Stomach smooth muscle (tissue), 2 donors: ENCODE measurements at regions not wholly inside any gene's neighbourhood (a gene's known extent, or its start where the extent isn't known, plus 50 kb on each side); places are given as distances from the start of the nearest gene placed in this dataset.

Experiments
- H3K27ac ChIP-seq: one replicate; pipeline ENCODE4 v1.7.0; 2013; ENCODE audit warnings: mild to moderate bottlenecking, low read length, inconsistent platforms
- H3K27me3 ChIP-seq, 2 donors: one replicate each; pipeline ENCODE4 v1.7.0; 2013; ENCODE audit warnings: low read length in 2 of 2; ENCODE audit not compliant: insufficient read depth in 2 of 2, control insufficient read depth in 1 of 2
- H3K36me3 ChIP-seq, 2 donors: one replicate each; pipeline ENCODE4 v1.7.0; 2013; ENCODE audit warnings: low read length in 2 of 2; ENCODE audit not compliant: control insufficient read depth in 2 of 2, insufficient read depth in 2 of 2
- H3K4me1 ChIP-seq: one replicate; pipeline ENCODE4 v1.7.0; 2013; ENCODE audit warnings: low read length; ENCODE audit not compliant: control insufficient read depth, insufficient read depth
- H3K4me3 ChIP-seq, 2 donors: one replicate each; pipeline ENCODE4 v1.7.0; 2013; ENCODE audit warnings: low read length in 2 of 2
- H3K9ac ChIP-seq, 2 donors: one replicate each; pipeline ENCODE4 v1.7.0; 2013; ENCODE audit warnings: low read length in 2 of 2, mild to moderate bottlenecking in 1 of 2
- H3K9me3 ChIP-seq, 2 donors: one replicate each; pipeline ENCODE4 v1.7.0; 2013; ENCODE audit warnings: low read length in 2 of 2; ENCODE audit not compliant: control insufficient read depth in 2 of 2
- donor health status: healthy.
- donor health status: Pancreatic carcinoma.

DNA sequence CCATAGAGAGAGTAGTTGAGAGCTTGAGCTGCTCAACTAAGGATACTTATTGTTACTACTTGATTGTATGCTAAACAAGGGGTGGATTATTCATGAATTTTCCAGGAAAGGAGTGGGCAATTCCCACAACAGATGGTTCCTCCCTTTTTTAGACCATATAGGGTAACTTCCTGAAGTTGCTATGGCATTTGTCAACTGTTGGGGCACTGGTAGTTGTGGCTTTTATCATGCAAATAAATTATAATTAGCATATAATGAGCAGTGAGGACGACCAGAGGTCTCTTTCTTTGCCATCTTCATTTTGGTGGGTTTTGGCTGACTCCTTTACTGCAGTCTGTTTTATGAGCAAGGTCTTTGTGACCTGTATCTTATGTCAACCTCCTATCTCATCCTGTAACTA lies 1403.5 kb upstream of the PABPC4L start:
- Histone ChIP-seq H3K27me3 (no peaks in the 10 kb centered on the region), H3K4me1 (no peaks in the 10 kb centered on the region), H3K36me3 (no peaks in the 10 kb centered on the region)

DNA sequence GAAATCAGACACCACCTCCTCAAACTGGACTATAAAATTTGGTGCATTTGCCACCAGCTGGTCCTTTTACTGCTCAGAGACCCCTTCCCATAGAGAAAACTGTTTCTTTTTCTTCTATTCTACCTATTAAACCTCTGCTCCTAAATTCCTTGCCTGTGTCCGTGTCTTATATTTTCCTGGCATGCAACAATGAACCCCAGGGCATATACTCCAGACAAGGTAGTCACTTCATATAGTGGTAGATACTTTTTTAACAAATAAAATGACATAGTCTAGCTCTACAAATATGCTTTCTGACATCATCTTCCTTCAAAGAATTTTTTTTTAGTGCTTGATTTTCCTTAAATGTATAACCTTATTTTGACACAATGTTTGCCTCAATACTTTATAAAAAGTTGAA lies 1402.9 kb upstream of the PABPC4L start:
- Histone ChIP-seq H3K4me1 (no peaks in the 10 kb centered on the region), H3K4me3 (no peak overlapping the region), H3K27ac (no peak overlapping the region), H3K9me3 (no peaks in the 10 kb centered on the region), H3K27me3 (no peaks in the 10 kb centered on the region), H3K9ac (no peak overlapping the region), H3K36me3 (no peaks in the 10 kb centered on the region)

More for the DNA sequence above, 1403.5 kb upstream of the PABPC4L start:
- Histone ChIP-seq H3K9ac (no peak overlapping the region), H3K4me3 (no peak overlapping the region), H3K27ac (no peak overlapping the region), H3K9me3 (no peaks in the 10 kb centered on the region)

DNA sequence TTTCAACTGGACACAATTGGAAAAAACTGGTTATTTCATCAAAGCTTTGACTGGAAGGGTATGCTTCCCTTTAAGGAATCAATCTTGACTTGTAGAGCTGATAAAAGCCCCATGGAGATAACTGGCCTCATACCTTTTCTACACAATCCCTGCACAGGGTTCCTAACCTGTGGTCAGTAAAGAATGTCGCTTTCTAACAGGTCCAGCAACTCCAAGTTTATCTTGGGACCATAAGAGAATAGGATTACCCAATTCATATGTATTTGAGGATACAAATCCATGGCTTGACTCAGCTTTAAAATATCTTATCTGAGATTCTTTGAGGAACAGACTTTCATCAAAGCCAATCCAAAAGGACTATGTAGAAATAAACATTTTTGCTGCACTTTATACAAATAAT lies 1399.8 kb upstream of the PABPC4L start:
- H3K27me3 ChIP-seq: no peaks in the 10 kb centered on the region
- H3K9me3 ChIP-seq: peaks cover 0 to 2% of the 10 kb centered on the region in 2 donors
- H3K36me3 ChIP-seq: no peaks in the 10 kb centered on the region
- H3K27ac ChIP-seq: no peak overlapping the region
- no peaks in the 10 kb centered on the region for H3K4me1 ChIP-seq
- H3K9ac ChIP-seq: no peak overlapping the region
- no peak overlapping the region for H3K4me3 ChIP-seq

DNA sequence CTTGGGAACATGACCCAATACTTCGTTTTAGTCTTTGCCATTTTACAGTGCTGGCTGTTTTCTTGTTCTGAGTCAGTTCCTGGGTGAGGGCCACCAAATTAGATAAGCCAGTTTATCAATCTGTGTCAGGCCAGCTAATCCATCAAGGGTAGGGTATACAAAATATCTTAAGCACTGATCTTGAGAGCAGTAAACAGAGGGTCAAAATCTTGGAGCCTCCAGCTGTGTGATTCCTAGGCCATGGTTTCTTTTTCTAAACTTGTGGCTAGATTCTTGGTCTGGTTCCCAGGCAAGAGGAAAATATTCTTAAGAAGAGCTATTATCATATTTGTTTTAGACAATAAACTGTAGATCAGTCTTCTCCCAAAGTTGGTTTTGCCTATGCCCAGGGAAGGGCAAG lies 1396.6 kb upstream of the PABPC4L start:
- H3K4me1 ChIP-seq: no peaks in the 10 kb centered on the region
- no peaks in the 10 kb centered on the region for H3K27me3 ChIP-seq
- no peak overlapping the region for H3K27ac ChIP-seq
- no peaks in the 10 kb centered on the region for H3K36me3 ChIP-seq
- no peak overlapping the region for H3K4me3 ChIP-seq
- peaks cover 0 to 4% of the 10 kb centered on the region in 2 donors for H3K9me3 ChIP-seq
- no peak overlapping the region for H3K9ac ChIP-seq

DNA sequence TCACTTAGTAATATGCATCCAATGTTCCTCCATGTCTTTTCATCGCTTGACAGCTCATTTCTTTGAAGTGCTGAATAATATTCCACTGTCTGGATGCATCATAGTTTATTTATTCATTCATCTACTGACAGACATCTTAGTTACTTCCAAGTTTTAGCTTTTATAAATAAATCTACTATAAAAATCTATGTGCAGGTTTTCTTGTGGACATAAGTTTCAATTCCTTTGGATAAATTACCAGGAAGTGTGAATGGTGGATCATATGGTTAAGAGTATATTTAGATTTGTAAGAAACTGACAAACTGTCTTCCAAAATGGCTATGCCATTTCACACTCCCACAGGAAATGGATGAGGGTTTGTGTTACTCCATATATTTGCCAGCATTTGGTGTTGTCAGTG lies 1392.9 kb upstream of the PABPC4L start:
- H3K9me3 ChIP-seq: peaks cover 0 to 4% of the 10 kb centered on the region in 2 donors
- no peaks in the 10 kb centered on the region for H3K4me1 ChIP-seq
- H3K27ac ChIP-seq: no peak overlapping the region
- no peaks in the 10 kb centered on the region for H3K27me3 ChIP-seq
- H3K4me3 ChIP-seq: no peak overlapping the region
- no peak overlapping the region for H3K9ac ChIP-seq
- no peaks in the 10 kb centered on the region for H3K36me3 ChIP-seq

DNA sequence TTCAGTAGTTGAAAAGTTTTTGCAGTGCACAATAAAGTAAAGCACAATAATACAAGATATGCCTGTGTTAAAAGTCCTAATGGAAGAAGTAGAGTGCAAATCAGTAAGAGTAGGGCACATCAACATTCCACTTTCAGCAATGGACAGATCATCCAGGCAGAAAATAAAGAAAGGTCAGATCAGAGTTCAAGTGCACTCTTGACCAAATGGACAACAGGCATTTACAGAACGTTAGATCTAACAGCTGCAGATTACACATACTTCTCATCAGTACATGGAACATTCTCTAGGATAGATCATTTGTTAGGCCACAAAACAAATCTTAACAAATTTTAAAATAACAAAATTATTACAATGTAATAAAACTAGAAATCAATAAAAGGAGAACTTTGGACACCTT lies 1373.5 kb upstream of the PABPC4L start:
- no peak overlapping the region for H3K27ac ChIP-seq
- no peak overlapping the region for H3K4me3 ChIP-seq
- no peaks in the 10 kb centered on the region for H3K9me3 ChIP-seq
- no peaks in the 10 kb centered on the region for H3K36me3 ChIP-seq
- H3K9ac ChIP-seq: no peak overlapping the region
- no peaks in the 10 kb centered on the region for H3K27me3 ChIP-seq
- H3K4me1 ChIP-seq: no peaks in the 10 kb centered on the region

DNA sequence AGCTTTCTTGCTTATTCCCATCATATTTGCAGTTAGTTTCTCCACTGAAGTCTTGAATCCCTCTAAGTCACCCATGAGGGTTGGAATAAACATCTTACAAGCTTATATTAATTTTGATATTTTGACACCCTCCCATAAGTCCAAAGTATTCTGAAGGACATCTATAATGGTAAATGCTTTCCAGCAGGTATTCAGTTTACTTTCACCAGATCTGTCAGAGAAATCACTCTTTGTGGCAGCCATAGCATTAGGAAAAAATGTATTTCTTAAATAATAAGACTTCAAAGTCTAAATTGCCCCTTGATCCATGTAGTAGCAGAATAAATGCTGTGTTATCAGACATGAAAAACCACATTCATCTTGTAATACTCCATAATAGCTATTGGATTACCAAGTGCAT lies 1371.7 kb upstream of the PABPC4L start:
- H3K4me3 ChIP-seq: no peak overlapping the region
- H3K4me1 ChIP-seq: no peaks in the 10 kb centered on the region
- no peaks in the 10 kb centered on the region for H3K27me3 ChIP-seq
- no peak overlapping the region for H3K27ac ChIP-seq
- no peak overlapping the region for H3K9ac ChIP-seq
- no peaks in the 10 kb centered on the region for H3K36me3 ChIP-seq
- H3K9me3 ChIP-seq: no peaks in the 10 kb centered on the region

DNA sequence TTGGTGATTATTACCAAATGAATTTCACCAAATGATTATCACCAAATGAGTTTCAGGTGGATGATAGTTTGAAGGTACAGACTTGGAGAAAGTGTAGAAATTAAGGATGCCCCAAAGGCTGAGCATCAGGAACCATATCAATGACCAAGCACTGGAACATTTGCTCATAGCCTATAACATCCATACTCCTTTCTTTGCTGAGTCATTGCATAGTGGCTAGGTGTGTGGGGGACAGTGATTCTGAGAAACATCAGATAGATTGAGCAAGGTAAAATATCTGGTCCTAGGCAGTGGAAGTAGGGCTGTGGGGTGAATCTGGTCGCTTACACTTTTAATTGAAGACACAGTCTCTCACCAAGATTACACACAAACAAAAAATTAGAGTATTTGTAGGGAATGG lies 1362.5 kb upstream of the PABPC4L start:
- Histone ChIP-seq H3K4me1 (no peaks in the 10 kb centered on the region), H3K4me3 (no peak overlapping the region), H3K9me3 (no peaks in the 10 kb centered on the region), H3K27me3 (no peaks in the 10 kb centered on the region), H3K36me3 (no peaks in the 10 kb centered on the region), H3K27ac (no peak overlapping the region), H3K9ac (no peak overlapping the region)

DNA sequence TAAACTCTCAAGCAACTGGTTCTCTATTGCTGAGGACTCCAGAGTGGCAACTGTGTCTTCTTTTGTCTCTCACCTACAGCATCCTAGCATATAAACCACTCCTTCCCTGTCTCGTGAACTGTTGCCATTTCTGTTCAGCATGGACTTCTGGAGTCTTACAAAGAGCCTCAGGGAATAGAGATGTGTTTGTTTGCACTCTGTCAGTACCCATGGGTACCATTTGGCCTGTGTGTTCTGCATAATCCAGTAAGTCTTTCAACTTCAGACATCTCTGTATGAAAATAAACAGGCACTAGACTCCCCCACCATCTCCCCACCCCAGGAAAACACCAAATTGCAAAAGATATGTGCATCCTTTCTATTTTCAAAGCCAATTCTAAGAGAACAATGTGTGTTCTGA lies 1351.6 kb upstream of the PABPC4L start:
- Histone ChIP-seq H3K9me3 (no peaks in the 10 kb centered on the region), H3K4me3 (no peak overlapping the region), H3K27me3 (no peaks in the 10 kb centered on the region), H3K36me3 (no peaks in the 10 kb centered on the region), H3K27ac (no peak overlapping the region), H3K9ac (no peak overlapping the region), H3K4me1 (no peaks in the 10 kb centered on the region)

DNA sequence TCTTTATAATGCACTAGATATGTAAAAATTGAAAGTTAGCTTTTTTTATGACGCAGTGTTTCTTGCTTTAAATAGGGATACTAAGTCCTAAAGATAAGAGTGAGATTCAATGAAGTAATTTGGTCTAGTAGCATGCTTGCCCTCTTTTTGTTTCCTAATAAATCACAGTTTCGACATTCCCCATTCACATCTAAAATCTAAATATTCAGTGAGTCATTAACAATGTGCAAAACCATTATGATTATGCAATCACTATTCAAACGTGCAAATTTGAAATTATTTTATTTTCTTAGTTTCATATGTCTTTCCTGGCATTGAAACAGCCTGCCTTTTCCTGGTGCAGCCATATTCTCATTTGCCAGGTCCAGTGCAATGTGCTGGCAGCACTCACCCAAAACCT lies 1350.5 kb upstream of the PABPC4L start:
- no peak overlapping the region for H3K4me3 ChIP-seq
- H3K4me1 ChIP-seq: no peaks in the 10 kb centered on the region
- H3K9ac ChIP-seq: no peak overlapping the region
- H3K36me3 ChIP-seq: no peaks in the 10 kb centered on the region
- no peaks in the 10 kb centered on the region for H3K27me3 ChIP-seq
- H3K27ac ChIP-seq: no peak overlapping the region
- no peaks in the 10 kb centered on the region for H3K9me3 ChIP-seq

DNA sequence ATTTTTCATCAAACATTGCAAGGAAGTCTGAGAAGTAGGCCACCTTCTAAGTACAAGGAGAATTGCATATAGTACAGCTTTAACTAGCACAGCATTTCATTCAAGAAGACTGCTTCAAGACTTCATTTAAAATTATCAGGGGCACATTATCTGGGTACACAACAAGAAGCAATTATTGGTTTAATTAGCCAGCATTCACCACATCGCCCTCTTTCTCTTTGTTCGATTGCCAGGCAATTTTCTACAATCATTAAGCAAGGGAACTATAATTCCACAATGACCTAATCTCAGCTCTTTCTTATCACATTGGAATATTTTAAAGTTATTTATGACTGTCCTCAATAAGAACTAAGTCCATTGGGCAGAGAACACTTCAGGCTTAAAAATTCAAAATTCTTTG lies 1347.1 kb upstream of the PABPC4L start:
- no peaks in the 10 kb centered on the region for H3K27me3 ChIP-seq
- H3K4me1 ChIP-seq: no peaks in the 10 kb centered on the region
- no peak overlapping the region for H3K9ac ChIP-seq
- H3K36me3 ChIP-seq: no peaks in the 10 kb centered on the region
- H3K4me3 ChIP-seq: no peak overlapping the region
- no peak overlapping the region for H3K27ac ChIP-seq
- no peaks in the 10 kb centered on the region for H3K9me3 ChIP-seq
